ENCODE measurements at regions not wholly inside any gene's neighbourhood (a gene's known extent, or its start where the extent isn't known, plus 50 kb on each side); places are given as distances from the start of the nearest gene placed in this dataset.
"Not testable (repeated sequence)": the region's sequence is repeated elsewhere in the genome, so short reads cannot be mapped to it uniquely, and the experiment has no call there.

GRCh38 chr10:44153918-44154670 lies 230.8 kb downstream of the CXCL12 start:
- no peak overlapping the region for H3K4me3 ChIP-seq
- no peaks in the 10 kb centered on the region for H4K20me1 ChIP-seq
- no peak for TF ChIP-seq Cebpa-rat (IDR thresholded peaks at IDR 0.05)
- no peak overlapping the region for H3K27ac ChIP-seq
- H3K9ac ChIP-seq = no peak overlapping the region
- H3K4me1 ChIP-seq = no peaks in the 10 kb centered on the region
- H3K27me3 ChIP-seq = no peaks in the 10 kb centered on the region
- no peak overlapping the region for H3K4me2 ChIP-seq
- H3K9me3 ChIP-seq (replicated peaks in 1 of 11) = peaks cover 28 to 37% (median 31%) of the 10 kb centered on the region in 11 experiments
- H3K36me3 ChIP-seq = no peaks in the 10 kb centered on the region

GRCh38 chr10:44143556-44143955 lies 241.3 kb downstream of the CXCL12 start:
- Histone ChIP-seq H3K36me3 (no peaks in the 10 kb centered on the region), H3K4me1 (no peaks in the 10 kb centered on the region), H3K9me3 (replicated peaks in 1 of 11) (peaks cover 0 to 14% (median 3%) of the 10 kb centered on the region in 11 experiments; a peak in 8 of 22 replicates), H4K20me1 (no peaks in the 10 kb centered on the region), H3K27ac (no peak overlapping the region), H3K4me3 (no peak overlapping the region), H3K9ac (no peak overlapping the region), H3K27me3 (no peaks in the 10 kb centered on the region), H3K4me2 (no peak overlapping the region)
- TF ChIP-seq Cebpa-rat (IDR thresholded peaks at IDR 0.05) = no peak

- Histone ChIP-seq H3K9me3 (replicated peaks in 1 of 11) (no peaks in the 10 kb centered on the region; a peak in 1 of 22 replicates), H3K27ac (no peak overlapping the region), H4K20me1 (no peaks in the 10 kb centered on the region), H3K27me3 (no peaks in the 10 kb centered on the region), H3K4me3 (no peak overlapping the region), H3K4me1 (no peaks in the 10 kb centered on the region), H3K4me2 (no peak overlapping the region), H3K9ac (no peak overlapping the region), H3K36me3 (no peaks in the 10 kb centered on the region)
- no peak for TF ChIP-seq Cebpa-rat (IDR thresholded peaks at IDR 0.05)
Observed at GRCh38 chr10:44132361-44133289, 252.3 kb downstream of the CXCL12 start.

- peak in 1 of 11 experiments; percentile 19; a peak in 1 of 22 replicates for TF ChIP-seq Cebpa-rat (IDR thresholded peaks at IDR 0.05)
- Histone ChIP-seq H3K27me3 (no peaks in the 10 kb centered on the region), H3K4me1 (0 out of 20 replicates have a peak, but pooled peaks cover 0 to 6% (median 0%) of the 10 kb centered on the region in 10 experiments), H4K20me1 (no peaks in the 10 kb centered on the region), H3K36me3 (no peaks in the 10 kb centered on the region), H3K9me3 (replicated peaks in 1 of 11) (no peaks in the 10 kb centered on the region), H3K4me3 (no peak overlapping the region), H3K9ac (no peak overlapping the region), H3K27ac (no peak overlapping the region), H3K4me2 (no peak overlapping the region)
Observed at GRCh38 chr10:44126291-44126717, 258.6 kb downstream of the CXCL12 start.

- H3K27me3 ChIP-seq = no peaks in the 10 kb centered on the region
- no peaks in the 10 kb centered on the region for H3K9me3 ChIP-seq (replicated peaks in 1 of 11)
- H3K9ac ChIP-seq = no peak overlapping the region
- no peaks in the 10 kb centered on the region for H3K36me3 ChIP-seq
- 0 out of 20 replicates have a peak, but pooled peaks cover 0 to 6% (median 0%) of the 10 kb centered on the region in 10 experiments for H3K4me1 ChIP-seq
- no peak overlapping the region for H3K27ac ChIP-seq
- H3K4me3 ChIP-seq = no peak overlapping the region
- no peak overlapping the region for H3K4me2 ChIP-seq
- no peaks in the 10 kb centered on the region for H4K20me1 ChIP-seq
- no peak for TF ChIP-seq Cebpa-rat (IDR thresholded peaks at IDR 0.05)
Observed at GRCh38 chr10:44125879-44126278, 259.0 kb downstream of the CXCL12 start.

GRCh38 chr10:44118500-44118899 lies 266.4 kb downstream of the CXCL12 start:
- Histone ChIP-seq H3K4me1 (no peaks in the 10 kb centered on the region), H3K36me3 (no peaks in the 10 kb centered on the region), H3K27ac (no peak overlapping the region), H3K9me3 (replicated peaks in 1 of 11) (no peaks in the 10 kb centered on the region), H3K4me3 (no peak overlapping the region), H4K20me1 (no peaks in the 10 kb centered on the region), H3K4me2 (no peak overlapping the region), H3K9ac (no peak overlapping the region), H3K27me3 (no peaks in the 10 kb centered on the region)
- TF ChIP-seq Cebpa-rat (IDR thresholded peaks at IDR 0.05) = no peak

GRCh38 chr10:44116474-44116873 lies 268.4 kb downstream of the CXCL12 start:
- Histone ChIP-seq H3K27ac (no peak overlapping the region), H3K4me3 (no peak overlapping the region), H3K9ac (no peak overlapping the region), H3K9me3 (replicated peaks in 1 of 11) (no peaks in the 10 kb centered on the region), H3K27me3 (no peaks in the 10 kb centered on the region), H3K4me1 (no peaks in the 10 kb centered on the region), H4K20me1 (no peaks in the 10 kb centered on the region), H3K36me3 (no peaks in the 10 kb centered on the region), H3K4me2 (no peak overlapping the region)
- no peak for TF ChIP-seq Cebpa-rat (IDR thresholded peaks at IDR 0.05)

- no peak overlapping the region for H3K4me3 ChIP-seq
- H3K27ac ChIP-seq = no peak overlapping the region
- no peaks in the 10 kb centered on the region for H4K20me1 ChIP-seq
- H3K4me2 ChIP-seq = no peak overlapping the region
- H3K9me3 ChIP-seq (replicated peaks in 1 of 11) = no peaks in the 10 kb centered on the region
- no peak overlapping the region for H3K9ac ChIP-seq
- no peaks in the 10 kb centered on the region for H3K27me3 ChIP-seq
- no peak for TF ChIP-seq Cebpa-rat (IDR thresholded peaks at IDR 0.05)
- H3K4me1 ChIP-seq = no peaks in the 10 kb centered on the region
- no peaks in the 10 kb centered on the region for H3K36me3 ChIP-seq
Observed at GRCh38 chr10:44115516-44115915, 269.4 kb downstream of the CXCL12 start.

GRCh38 chr10:44114441-44114840 lies 270.5 kb downstream of the CXCL12 start:
- Histone ChIP-seq H3K4me3 (no peak overlapping the region), H3K4me2 (no peak overlapping the region), H3K27me3 (no peaks in the 10 kb centered on the region), H3K27ac (no peak overlapping the region), H3K9me3 (replicated peaks in 1 of 11) (no peaks in the 10 kb centered on the region), H3K9ac (no peak overlapping the region), H4K20me1 (no peaks in the 10 kb centered on the region), H3K4me1 (no peaks in the 10 kb centered on the region), H3K36me3 (no peaks in the 10 kb centered on the region)
- no peak for TF ChIP-seq Cebpa-rat (IDR thresholded peaks at IDR 0.05)

- H3K4me2 ChIP-seq; H3K4me1 ChIP-seq; H4K20me1 ChIP-seq; H3K27me3 ChIP-seq; H3K27ac ChIP-seq; H3K9ac ChIP-seq; H3K4me3 ChIP-seq; H3K36me3 ChIP-seq; H3K9me3 ChIP-seq (replicated peaks in 1 of 11): not testable (repeated sequence)
Observed at GRCh38 chr10:44112280-44112679, 272.6 kb downstream of the CXCL12 start.

Measured in BLaER1 treated with 17β-estradiol and CSF1 and Interleukin-3, amounts not matched to agents 10 nM and 100 nM (cell line).